GM12878 (cell line): ENCODE measurements at regions not wholly inside any gene's neighbourhood (a gene's known extent, or its start where the extent isn't known, plus 50 kb on each side); places are given as distances from the start of the nearest gene placed in this dataset.

Experiments used
- ATAC-seq: fragments of 200-7000 bp; cut with Tn5 transposase; 3 replicates; pipeline ENCODE4 v1.9.1; 2020; ENCODE audit warnings: mild to moderate bottlenecking, moderate library complexity
- BruUV-seq: library from RNA; stranded (reverse); fragments of 400-500 nt; replicated peaks from 2 replicates; lab custom pipeline; 2021; lab: Mats Ljungman, UMichigan
- CTCF ChIA-PET: fragments of 300-600 bp; sonication (Branson Sonifier 250); formaldehyde crosslinking; extraction: SDS; loops from one replicate; lab custom pipeline; 2021; ENCODE audit warnings: inconsistent platforms; lab: Yijun Ruan, JAX
- POLR2A ChIA-PET: fragments of 350-600 bp; formaldehyde crosslinking; extraction: SDS; loops from one replicate; lab custom pipeline; 2021; ENCODE audit warnings: inconsistent platforms; lab: Charles Lee
- RAD21 ChIA-PET: fragments of 300-600 bp; sonication (Branson Sonifier 250); formaldehyde crosslinking; loops from one replicate; lab custom pipeline; 2023; ENCODE audit warnings: antibody characterized with exemption; ENCODE audit not compliant: unreplicated experiment; lab: Charles Lee
- SMC1A ChIA-PET: fragments of 300-600 bp; sonication (Branson Sonifier 250); formaldehyde crosslinking; loops from one replicate; lab custom pipeline; 2023; ENCODE audit not compliant: unreplicated experiment, uncharacterized antibody; lab: Charles Lee
- DNase-seq: peaks from one replicate; pipeline ENCODE4 v3.0.0-alpha.2; 2011; ENCODE audit warnings: low read depth, low spot score
- FAIRE-seq: peaks from 3 replicates; lab custom pipeline; 2011; peaks lifted over from hg19 to GRCh38; lab: Jason Lieb, UNC
- H2AFZ ChIP-seq: 2 replicates; pipeline ENCODE4 v1.6.0; 2011; ENCODE audit warnings: low read depth, low read length, control low read depth; ENCODE audit not compliant: control insufficient read depth
- H3K27ac ChIP-seq: 2 replicates; pipeline ENCODE4 v1.5.1; 2011; ENCODE audit warnings: control low read depth; ENCODE audit not compliant: control insufficient read depth, insufficient read depth
- H3K27me3 ChIP-seq, 2 experiments: replicated peaks in 1 of 2; 2 replicates each; pipeline versions ENCODE4 v1.6.0 to v1.6.1; 2011; ENCODE audit warnings: low read length in 1 of 2; ENCODE audit not compliant: control insufficient read depth in 2 of 2, insufficient read depth in 2 of 2
- H3K36me3 ChIP-seq, 2 experiments: 2 replicates each; pipeline ENCODE4 v1.5.1; 2011; ENCODE audit warnings: low read length in 1 of 2; ENCODE audit not compliant: control insufficient read depth in 2 of 2, insufficient read depth in 2 of 2
- H3K4me1 ChIP-seq: 2 replicates; pipeline ENCODE4 v1.6.1; 2011; ENCODE audit warnings: mild to moderate bottlenecking, low read length, moderate library complexity, mixed read lengths; ENCODE audit not compliant: control insufficient read depth, insufficient read depth
- H3K4me2 ChIP-seq: 2 replicates; pipeline ENCODE4 v1.6.0; 2011; ENCODE audit warnings: control low read depth; ENCODE audit not compliant: control insufficient read depth, insufficient read depth
- H3K4me3 ChIP-seq: fragments of 200-600 bp; sonication (generic); 2 replicates; pipeline ENCODE4 v1.5.1; 2016
- H3K79me2 ChIP-seq: 2 replicates; pipeline ENCODE4 v1.6.0; 2011; ENCODE audit warnings: low read length; ENCODE audit not compliant: control insufficient read depth, insufficient read depth
- H3K9ac ChIP-seq: 2 replicates; pipeline ENCODE4 v1.8.0; 2011; ENCODE audit warnings: low read length, control low read depth, mixed read lengths; ENCODE audit not compliant: control insufficient read depth, insufficient read depth
- H3K9me3 ChIP-seq: replicated peaks from 3 replicates; pipeline ENCODE4 v1.5.1; 2011; ENCODE audit warnings: mild to moderate bottlenecking, low read length; ENCODE audit not compliant: control insufficient read depth, insufficient read depth
- H4K20me1 ChIP-seq: 2 replicates; pipeline ENCODE4 v1.6.0; 2011; ENCODE audit not compliant: control insufficient read depth, insufficient read depth
- BHLHE40 ChIP-seq, 2 experiments: fragments of 450-650 bp in 1 of 2; IDR thresholded peaks; 2 replicates each; pipeline ENCODE4 v1.6.1; 2011 to 2017; ENCODE audit warnings: low read depth in 2 of 2, borderline replicate concordance in 1 of 2, improper control_type of control experiment in 1 of 2, low read length in 1 of 2, mild to moderate bottlenecking in 1 of 2
- CBX3 ChIP-seq: fragments of 200-600 bp; sonication (generic); IDR thresholded peaks from 2 replicates; pipeline ENCODE4 v1.6.1; 2016; ENCODE audit warnings: low read depth, borderline replicate concordance
- ELK1 ChIP-seq: IDR thresholded peaks from 2 replicates; pipeline ENCODE4 v1.6.1; 2012; ENCODE audit warnings: low read depth, low read length, improper control_type of control experiment
- HDAC2 ChIP-seq: fragments of 200-600 bp; sonication (generic); IDR thresholded peaks from 2 replicates; pipeline ENCODE4 v1.6.1; 2017
- IKZF2 ChIP-seq, 2 experiments: fragments of 450-650 bp; IDR thresholded peaks; 2 replicates each; pipeline ENCODE4 v1.6.1; 2017; ENCODE audit warnings: mild to moderate bottlenecking in 2 of 2, moderate library complexity in 2 of 2
- MLLT1 ChIP-seq: fragments of 450-650 bp; IDR thresholded peaks from 2 replicates; pipeline ENCODE4 v1.6.1; 2016; ENCODE audit warnings: mild to moderate bottlenecking
- RELA ChIP-seq: fragments of 450-650 bp; IDR thresholded peaks from 2 replicates; pipeline ENCODE4 v1.8.0; 2014; ENCODE audit warnings: borderline replicate concordance; ENCODE audit not compliant: partially characterized antibody
- RELB ChIP-seq: fragments of 450-650 bp; IDR thresholded peaks from 2 replicates; pipeline ENCODE4 v1.6.1; 2017; ENCODE audit warnings: low read depth, mild to moderate bottlenecking, moderate library complexity
- ZNF274 ChIP-seq: IDR thresholded peaks from one replicate; pipeline ENCODE4 v1.8.0; 2011; ENCODE audit not compliant: insufficient read length, insufficient read depth
- ZNF592 ChIP-seq: fragments of 450-650 bp; IDR thresholded peaks from 2 replicates; pipeline ENCODE4 v1.6.1; 2017; ENCODE audit warnings: mild to moderate bottlenecking, moderate library complexity
- ZNF687 ChIP-seq: fragments of 450-650 bp; IDR thresholded peaks from 2 replicates; pipeline ENCODE4 v1.6.1; 2017; ENCODE audit warnings: mild to moderate bottlenecking, moderate library complexity
- WGBS: methylation state at CpG from one replicate; pipeline ENCODE4 v1.1.6; 2016; ENCODE audit warnings: low lambda C conversion rate; ENCODE audit not compliant: insufficient replicate concordance, insufficient coverage; ENCODE audit errors: missing lambda C conversion rate; 5-methylcytosine and 5-hydroxymethylcytosine counted together
- in situ Hi-C: fragments of 300-500 bp; cut with MboI; formaldehyde crosslinking; loops from 9 replicates; pipeline ENCODE4 v1.14.3; 2018; ENCODE audit warnings: mixed read lengths
- intact Hi-C: fragments of 100-400 bp; cut with micrococcal nuclease; formaldehyde crosslinking; loops from one replicate; pipeline ENCODE4 v1.14.2; 2022; ENCODE audit not compliant: unreplicated experiment

GRCh38 chr1:81126989-81127581, 673.6 kb upstream of the ADGRL2 start:
- Histone ChIP-seq H3K36me3 (no peaks in the 10 kb centered on the region), H3K27ac (no peak overlapping the region), H3K79me2 (no peaks in the 10 kb centered on the region), H3K9ac (no peak overlapping the region), H2AFZ (no peak overlapping the region), H3K4me3 (no peak overlapping the region), H3K9me3 (no peaks in the 10 kb centered on the region), H3K27me3 (no peaks in the 10 kb centered on the region), H4K20me1 (no peaks in the 10 kb centered on the region; the same call in 1 of the 2 replicates), H3K4me1 (no peaks in the 10 kb centered on the region), H3K4me2 (no peak overlapping the region)
- intact Hi-C loops (no loop called here), in situ Hi-C loops (no loop called here)
- WGBS: 11% methylated on average over 3 of the region's 3 CpGs
- FAIRE-seq: no peak
- SMC1A ChIA-PET: no interaction called here
- no peak for DNase-seq
- POLR2A ChIA-PET: no interaction called here
- ATAC-seq: no peak
- CTCF ChIA-PET: no interaction called here
- no TSS peak for BruUV-seq
- RAD21 ChIA-PET: no interaction called here
- TF ChIP-seq ELK1 (no peak), ZNF687 (no peak), CBX3 (no peak), RELA (no peak), MLLT1 (no peak), BHLHE40 (IDR thresholded peaks at IDR 0.05; ENCODE audit: borderline replicate concordance in 1 of 2, low read depth in 2 of 2, low read length in 1 of 2) (no peak), ZNF274 (no peak), ZNF592 (no peak), HDAC2 (no peak), IKZF2 (IDR thresholded peaks at IDR 0.05) (no peak), RELB (no peak)
